ENCODE measurements at regions not wholly inside any gene's neighbourhood (a gene's known extent, or its start where the extent isn't known, plus 50 kb on each side); places are given as distances from the start of the nearest gene placed in this dataset.
"Not testable (repeated sequence)": the region's sequence is repeated elsewhere in the genome, so short reads cannot be mapped to it uniquely, and the experiment has no call there.

DNA sequence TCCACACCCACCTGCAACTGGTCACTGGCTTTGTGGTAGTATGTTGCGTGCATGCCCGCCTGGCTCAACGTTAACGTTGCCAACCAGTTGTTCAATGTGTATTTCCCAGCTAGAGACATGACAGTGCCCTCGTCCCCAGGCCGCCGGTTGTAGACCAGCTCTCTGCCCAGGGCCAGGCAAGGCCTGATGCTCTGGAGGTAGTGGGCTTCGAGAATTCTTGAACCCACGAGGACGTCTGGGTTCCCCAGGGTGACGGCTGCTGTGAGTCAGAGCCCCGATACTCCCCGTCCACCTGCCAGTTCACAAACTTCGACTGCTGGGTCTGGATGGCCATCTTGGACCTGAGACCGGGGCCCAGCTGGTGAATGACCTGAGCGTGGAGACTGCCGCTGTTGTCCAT lies 164.6 kb downstream of the POTEH start:
- TF ChIP-seq, protein P1, sequence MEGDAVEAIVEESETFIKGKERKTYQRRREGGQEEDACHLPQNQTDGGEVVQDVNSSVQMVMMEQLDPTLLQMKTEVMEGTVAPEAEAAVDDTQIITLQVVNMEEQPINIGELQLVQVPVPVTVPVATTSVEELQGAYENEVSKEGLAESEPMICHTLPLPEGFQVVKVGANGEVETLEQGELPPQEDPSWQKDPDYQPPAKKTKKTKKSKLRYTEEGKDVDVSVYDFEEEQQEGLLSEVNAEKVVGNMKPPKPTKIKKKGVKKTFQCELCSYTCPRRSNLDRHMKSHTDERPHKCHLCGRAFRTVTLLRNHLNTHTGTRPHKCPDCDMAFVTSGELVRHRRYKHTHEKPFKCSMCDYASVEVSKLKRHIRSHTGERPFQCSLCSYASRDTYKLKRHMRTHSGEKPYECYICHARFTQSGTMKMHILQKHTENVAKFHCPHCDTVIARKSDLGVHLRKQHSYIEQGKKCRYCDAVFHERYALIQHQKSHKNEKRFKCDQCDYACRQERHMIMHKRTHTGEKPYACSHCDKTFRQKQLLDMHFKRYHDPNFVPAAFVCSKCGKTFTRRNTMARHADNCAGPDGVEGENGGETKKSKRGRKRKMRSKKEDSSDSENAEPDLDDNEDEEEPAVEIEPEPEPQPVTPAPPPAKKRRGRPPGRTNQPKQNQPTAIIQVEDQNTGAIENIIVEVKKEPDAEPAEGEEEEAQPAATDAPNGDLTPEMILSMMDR (IDR thresholded peaks at IDR 0.05), result not testable (repeated sequence)
- not testable (repeated sequence) for TF ChIP-seq ZFX (IDR thresholded peaks at IDR 0.05; ENCODE audit: borderline replicate concordance)
